T47D (cell line): ENCODE measurements at regions not wholly inside any gene's neighbourhood (a gene's known extent, or its start where the extent isn't known, plus 50 kb on each side); places are given as distances from the start of the nearest gene placed in this dataset.

ENCODE experiments used
- DNase-seq, 2 experiments: peaks; one replicate each; pipeline versions ENCODE4 v3.0.0 to v3.0.0-alpha.2; 2011 to 2012; ENCODE audit warnings: low read depth in 1 of 2, low spot score in 1 of 2
- JUND ChIP-seq: IDR thresholded peaks from 2 replicates; pipeline ENCODE4 v1.6.1; 2012; ENCODE audit warnings: low read depth
- in situ Hi-C: cut with HindIII; loops from 2 replicates; pipeline ENCODE4 v1.10.0; 2016; ENCODE audit warnings: low sequenced_read_pairs, low pct_unique_long_range_greater_than_20kb

DNA sequence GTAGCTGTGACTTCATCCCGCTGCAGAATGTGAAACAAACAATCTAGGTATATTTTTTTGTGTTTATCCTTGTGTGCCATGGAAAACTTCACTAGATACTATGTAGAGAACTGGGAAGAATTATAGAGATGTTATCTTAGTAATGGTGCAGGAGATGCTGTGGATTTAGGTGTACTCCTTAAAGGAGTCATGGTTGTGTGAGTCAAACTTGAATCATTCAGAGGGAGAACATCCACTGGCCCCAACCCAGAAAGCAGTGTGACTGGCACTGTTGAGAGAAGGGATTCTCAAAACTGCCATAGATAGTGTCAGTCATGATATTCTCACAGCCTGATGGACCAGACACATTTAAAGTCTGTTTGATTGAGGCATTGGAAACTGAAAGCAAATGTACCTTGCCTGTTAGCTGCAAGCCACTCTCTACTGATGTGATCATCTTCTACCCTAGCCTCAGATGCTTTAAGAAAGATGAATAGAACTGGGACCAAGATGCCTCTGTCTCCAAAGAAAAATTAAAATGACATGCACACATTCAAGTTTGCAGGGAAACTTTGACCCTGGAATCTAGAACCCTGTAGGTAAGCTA, 754.6 kb downstream of the MRPL39 start:
- DNase-seq, result no peak
- in situ Hi-C loops, result no loop called here
- no peak for TF ChIP-seq JUND

- in situ Hi-C loops, result no loop called here
- no peak for TF ChIP-seq JUND
- no peak for DNase-seq
Observed at GRCh38 chr21:24850121-24850520, 757.2 kb downstream of the MRPL39 start.

GRCh38 chr21:24844671-24845070, 762.6 kb downstream of the MRPL39 start:
- in situ Hi-C loops, result no loop called here
- no peak for TF ChIP-seq JUND
- no peak for DNase-seq

GRCh38 chr21:24840287-24840686, 767.0 kb downstream of the MRPL39 start:
- in situ Hi-C loops, result no loop called here
- TF ChIP-seq JUND, result no peak
- DNase-seq, result no peak

- no peak for TF ChIP-seq JUND
- in situ Hi-C loops, result no loop called here
- DNase-seq, result no peak
Observed at GRCh38 chr21:24832961-24833360, 774.3 kb downstream of the MRPL39 start.

- no peak for TF ChIP-seq JUND
Observed at GRCh38 chr21:24829397-24829796, 777.9 kb downstream of the MRPL39 start.

DNA sequence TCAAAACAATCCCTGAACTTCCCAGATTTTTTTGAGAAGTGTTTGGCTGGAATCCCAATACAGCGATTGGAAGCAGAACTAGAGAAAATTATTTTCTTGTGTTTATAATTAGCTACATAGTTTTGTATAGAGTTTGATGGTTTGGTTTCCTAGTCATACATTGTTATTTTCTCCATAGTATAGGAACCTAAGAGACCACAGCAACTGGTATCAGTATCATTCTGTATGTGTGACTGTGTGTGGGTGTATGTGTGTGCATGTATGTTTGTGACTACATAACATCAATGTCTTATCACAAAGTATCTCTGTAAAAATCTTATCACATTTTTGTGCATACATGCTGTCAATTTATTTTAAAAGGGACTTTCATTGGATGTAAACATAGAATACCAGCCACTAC, 780.5 kb downstream of the MRPL39 start:
- in situ Hi-C loops, result no loop called here
- TF ChIP-seq JUND, result no peak

More at GRCh38 chr21:24829397-24829796, 777.9 kb downstream of the MRPL39 start:
- in situ Hi-C loops, result no loop called here
- DNase-seq, result no peak

GRCh38 chr21:24825348-24825747, 781.9 kb downstream of the MRPL39 start:
- TF ChIP-seq JUND, result no peak
- DNase-seq, result no peak
- in situ Hi-C loops, result no loop called here

More for the DNA sequence above, 780.5 kb downstream of the MRPL39 start:
- DNase-seq, result no peak

- TF ChIP-seq JUND, result no peak
- no peak for DNase-seq
- in situ Hi-C loops, result no loop called here
Observed at GRCh38 chr21:24824209-24824608, 783.1 kb downstream of the MRPL39 start.

DNA sequence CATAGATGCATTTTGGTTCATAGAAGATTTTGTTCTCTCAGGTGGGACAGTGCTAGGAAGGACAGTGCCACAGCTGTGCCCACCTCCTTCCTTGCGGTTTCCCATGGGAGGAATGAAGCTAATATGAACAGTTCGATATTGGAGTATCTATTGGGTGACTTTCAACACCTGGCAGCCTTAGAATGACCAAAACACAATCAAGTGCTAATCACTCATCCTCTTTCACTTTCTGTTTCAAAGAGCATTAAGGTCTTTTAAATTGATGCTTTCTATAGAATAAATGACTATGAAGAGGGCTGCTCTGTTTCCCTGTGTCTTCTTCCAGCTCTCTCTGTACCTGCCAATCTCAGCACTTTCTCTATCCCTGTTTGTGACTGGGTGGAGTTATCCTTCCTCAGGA, 784.0 kb downstream of the MRPL39 start:
- no peak for TF ChIP-seq JUND
- in situ Hi-C loops, result no loop called here

GRCh38 chr21:24785033-24785432, 822.2 kb downstream of the MRPL39 start:
- no peak for TF ChIP-seq JUND
- in situ Hi-C loops, result no loop called here
- no peak for DNase-seq

More for the DNA sequence above, 784.0 kb downstream of the MRPL39 start:
- no peak for DNase-seq

DNA sequence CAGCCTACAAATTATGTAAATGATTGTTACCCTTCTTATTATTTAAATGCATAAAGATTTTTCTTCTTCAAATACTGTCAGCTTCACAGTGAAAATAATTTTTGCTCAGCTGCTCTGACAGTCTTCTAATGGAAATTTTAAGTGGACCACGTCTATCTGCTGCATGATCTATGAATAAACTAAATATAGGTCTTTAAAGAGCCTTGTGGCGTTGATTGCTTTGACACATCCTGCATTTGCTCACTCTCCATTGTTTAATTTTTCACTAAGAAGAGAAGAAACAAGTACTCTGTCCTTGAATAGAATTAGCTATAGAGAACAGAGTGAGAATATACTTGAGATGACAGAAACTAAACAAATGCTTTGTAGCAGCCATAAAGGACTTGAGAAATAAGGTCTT, 826.1 kb downstream of the MRPL39 start:
- in situ Hi-C loops, result no loop called here
- DNase-seq, result no peak
- no peak for TF ChIP-seq JUND

- peak in 1 of 2 experiments; percentile 20 for DNase-seq
- no peak for TF ChIP-seq JUND
- in situ Hi-C loops, result no loop called here
Observed at GRCh38 chr21:24759348-24760075, 847.8 kb downstream of the MRPL39 start.
